HuH-7 (cell line): ENCODE measurements at regions not wholly inside any gene's neighbourhood (a gene's known extent, or its start where the extent isn't known, plus 50 kb on each side); places are given as distances from the start of the nearest gene placed in this dataset.

Experiments
- DNase-seq: peaks from one replicate; pipeline ENCODE4 v3.0.0; 2011; ENCODE audit warnings: low spot score

DNA sequence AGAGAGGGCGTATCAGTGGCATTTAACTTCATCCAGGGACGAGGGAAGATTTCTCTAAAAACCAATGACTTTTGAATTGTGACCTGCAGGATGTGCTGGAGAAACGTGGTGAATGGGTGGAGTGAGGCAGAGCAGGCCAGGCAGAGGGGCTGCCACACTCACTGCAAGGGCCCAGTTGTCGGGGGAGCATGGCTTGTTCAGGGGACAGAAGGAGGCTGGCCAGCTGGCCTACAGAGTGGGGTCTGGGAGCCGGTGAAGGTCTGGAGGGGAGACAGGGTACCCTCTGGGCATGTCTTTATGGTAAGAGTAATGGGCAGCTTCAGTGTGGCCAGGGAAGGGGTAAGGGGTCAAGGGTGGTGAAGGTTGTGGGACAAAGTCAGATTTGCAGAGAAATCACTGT is 225.2 kb upstream of the RGMA start:
- no peak for DNase-seq

DNA sequence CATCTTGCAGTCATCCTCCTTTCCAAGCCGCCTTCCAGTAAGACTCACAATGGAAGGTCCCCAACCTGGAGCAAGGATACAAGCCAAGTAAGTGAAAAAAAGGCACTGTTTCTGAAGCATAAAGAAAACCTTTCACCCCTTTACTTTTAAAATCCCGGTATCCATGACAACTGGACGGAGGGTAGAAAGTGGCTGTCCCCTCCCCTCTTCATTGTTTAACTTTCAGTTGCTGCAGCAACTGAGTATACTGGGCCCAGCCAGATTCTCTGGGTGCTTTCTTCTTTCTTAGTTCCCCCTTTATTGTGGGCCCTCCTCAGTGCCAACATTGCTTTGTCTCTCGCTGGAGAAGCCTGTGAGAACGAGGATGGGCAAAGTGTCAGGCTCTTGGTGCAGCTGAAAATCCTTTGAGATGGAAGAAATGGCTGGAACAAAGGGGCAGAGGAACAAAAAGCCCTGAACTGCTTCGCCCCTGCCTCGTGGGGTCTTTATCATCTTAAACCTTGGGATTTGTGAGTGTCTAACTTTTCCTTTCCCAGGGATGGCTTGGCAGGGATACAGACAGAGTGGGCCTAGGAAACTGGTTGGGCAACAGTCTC is 224.0 kb upstream of the RGMA start:
- no peak for DNase-seq

DNA sequence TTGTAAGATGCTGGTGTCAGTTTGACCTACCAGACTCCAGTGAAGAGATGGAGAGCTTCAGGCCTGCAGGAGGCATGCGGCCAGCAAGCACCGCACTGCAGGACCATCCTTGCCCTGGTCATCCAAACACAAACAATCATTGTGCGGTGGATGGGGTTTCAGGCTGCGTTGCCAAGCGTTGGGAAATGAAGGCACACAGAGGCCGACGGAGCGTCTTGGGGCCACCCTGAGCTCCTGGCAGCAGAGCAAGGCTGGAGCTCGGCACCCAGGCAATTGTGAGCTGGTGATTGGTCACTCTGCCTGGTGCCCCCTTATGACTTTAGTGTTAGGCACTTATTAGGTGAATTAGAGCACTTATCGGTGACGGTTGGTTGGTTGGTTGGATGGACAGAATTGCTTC is 222.6 kb upstream of the RGMA start:
- DNase-seq: no peak

DNA sequence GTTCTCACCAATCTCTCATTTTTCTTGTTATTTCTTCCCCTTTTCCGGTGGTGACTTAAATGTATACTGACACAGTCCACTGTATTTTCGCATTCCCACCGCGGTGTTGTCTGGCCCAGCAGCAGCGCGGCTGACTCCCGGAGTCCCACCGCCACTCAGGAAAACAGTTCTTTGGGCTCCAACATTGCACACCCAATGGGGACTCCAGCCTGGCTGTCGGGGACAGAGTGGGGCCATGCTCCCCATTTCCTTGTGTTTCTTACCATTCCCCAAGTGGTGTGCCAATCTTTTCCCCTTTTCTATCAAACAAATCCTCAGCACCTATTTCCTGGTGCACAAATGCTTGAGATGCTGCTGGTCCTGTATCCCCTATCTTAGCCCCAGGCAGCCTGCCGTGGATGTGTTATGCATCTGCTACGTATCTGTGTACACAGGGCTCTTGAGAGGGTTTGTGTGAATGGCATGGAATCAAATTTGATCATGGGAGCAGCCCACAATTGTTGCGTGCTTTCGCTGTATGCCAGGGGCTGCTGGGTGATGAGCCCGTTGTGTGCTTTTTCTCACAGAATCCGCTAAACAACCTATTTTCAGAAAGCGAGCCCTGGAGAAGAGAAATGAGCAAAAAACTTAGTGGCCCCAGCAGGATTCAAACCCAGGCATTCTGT is 219.1 kb upstream of the RGMA start:
- no peak for DNase-seq

DNA sequence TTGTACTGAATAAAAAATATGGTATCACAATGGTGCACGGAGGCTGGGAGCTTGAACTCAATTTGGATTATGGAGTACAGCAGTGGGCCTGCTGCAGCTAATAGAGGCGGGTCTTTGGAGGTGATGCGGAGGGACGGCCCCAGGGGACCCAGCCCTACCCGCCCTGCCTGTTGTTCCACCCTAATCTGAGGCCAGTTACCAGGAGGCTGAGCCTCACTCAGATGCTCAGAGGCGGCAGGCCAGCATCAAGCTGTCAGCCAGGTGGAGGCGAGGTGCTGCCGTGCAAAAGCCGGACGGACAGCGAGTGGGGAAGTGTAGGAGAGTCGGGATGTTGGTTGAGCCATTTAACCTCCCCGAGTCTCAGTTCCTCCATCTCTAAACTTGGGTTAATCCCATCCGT is 218.5 kb upstream of the RGMA start:
- DNase-seq: no peak

DNA sequence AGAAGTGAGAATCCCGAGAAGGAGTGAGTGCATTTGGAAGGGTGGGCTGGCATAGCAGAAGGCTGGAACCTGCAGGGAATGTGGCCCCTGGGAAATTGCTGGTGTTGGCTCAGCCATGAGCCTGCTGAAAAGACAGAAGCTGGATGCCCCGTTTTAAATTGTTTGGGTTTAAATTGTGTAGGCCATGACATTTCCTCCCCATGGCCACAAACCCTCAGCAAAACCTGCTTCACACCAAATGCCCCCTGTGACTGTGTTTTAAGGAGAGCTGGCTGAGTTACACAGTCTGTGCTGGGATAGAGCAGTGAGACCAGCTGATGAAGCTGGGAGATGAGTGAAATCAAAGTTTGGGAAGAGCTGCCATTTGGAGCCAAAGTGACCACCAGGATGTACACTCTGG is 216.3 kb upstream of the RGMA start:
- DNase-seq: no peak

DNA sequence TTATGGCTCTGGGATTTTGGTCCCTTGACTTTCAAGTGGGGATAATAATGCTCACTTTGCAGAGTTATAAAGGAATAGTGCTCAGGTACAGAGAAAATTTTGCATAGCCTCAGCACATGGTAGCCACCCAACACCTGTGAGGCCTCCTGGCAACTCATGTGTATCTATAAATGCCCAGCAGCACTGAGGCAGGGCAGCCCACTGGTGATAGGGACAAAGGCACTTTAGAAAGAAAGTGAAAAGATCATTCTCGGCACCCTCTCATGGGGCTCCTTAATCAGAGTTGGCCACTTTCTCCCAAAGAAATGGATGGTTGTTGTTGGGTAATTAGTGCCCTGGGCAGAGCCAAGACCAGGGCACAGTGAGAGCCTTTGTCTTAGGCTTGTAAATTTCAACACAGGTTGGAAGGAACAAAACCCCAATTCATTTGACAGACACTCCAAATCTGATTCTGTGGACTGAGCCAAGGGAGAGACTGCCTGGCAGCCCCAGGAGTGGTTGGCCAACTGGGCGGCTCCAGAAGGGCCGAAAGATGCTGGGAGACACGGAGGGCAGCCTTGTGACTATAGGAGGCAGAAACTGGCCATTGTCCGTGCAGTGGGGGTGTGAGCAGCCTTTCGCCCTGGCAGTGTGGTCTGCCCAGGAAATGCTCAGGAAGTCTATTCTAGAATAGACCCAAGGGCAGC is 213.2 kb upstream of the RGMA start:
- DNase-seq: no peak

DNA sequence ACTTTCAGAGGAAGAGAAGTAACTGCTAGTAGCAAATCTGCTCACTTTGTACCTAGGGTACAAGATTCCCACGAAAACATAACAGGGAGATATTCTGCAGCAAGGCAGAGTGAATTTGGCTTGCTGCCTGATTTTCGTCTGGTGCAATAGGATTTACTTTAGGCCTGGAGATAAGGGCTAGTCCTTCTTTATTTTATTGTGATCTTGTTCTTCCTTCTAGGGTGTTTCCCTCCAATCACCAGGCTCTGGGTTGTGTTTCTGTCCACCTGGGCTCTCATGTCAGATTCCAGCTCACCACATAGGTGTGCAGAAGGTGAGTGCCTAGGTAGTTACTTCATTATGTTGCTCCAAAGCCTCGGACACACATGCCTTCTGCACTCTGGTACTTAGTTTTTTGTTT is 211.8 kb upstream of the RGMA start:
- no peak for DNase-seq

DNA sequence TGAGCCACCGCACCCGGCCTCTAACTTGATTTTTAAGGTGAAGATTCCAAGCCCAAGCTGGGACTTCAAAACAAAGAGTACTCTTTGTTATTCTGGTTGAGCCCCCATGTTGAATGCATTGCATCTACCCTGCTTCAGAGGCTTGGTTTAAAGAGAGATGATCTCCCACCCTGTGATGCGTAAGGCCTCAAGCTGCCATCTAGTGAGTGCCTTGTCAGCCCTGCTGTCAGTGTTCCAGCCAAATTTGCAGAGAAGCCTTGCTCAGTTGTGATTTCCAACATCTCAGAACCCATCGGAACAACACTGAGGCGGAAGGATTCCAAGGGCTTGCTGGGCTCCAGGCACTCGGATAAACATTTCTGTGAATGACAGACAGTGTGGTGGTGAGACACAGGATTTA is 210.7 kb upstream of the RGMA start:
- DNase-seq: no peak

DNA sequence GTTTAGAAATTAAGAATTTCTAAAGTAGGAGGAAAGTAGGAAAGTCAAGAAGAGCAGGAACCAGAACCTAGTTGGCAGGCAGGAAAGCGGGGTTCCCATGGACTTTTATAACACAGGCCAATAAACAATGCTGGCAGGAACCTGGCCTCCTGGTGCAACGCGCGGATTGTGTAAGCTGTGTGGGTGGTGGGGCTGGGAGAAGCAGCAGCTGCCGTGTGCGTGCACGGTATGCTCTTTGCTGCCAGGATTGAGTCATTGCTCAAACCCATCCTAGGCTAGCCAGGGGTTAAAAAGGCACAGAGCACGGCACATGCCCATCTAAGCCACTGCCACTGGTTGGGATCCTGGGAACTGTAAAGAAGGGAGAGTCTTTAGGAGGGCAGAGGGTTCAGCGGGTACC is 209.9 kb upstream of the RGMA start:
- no peak for DNase-seq

DNA sequence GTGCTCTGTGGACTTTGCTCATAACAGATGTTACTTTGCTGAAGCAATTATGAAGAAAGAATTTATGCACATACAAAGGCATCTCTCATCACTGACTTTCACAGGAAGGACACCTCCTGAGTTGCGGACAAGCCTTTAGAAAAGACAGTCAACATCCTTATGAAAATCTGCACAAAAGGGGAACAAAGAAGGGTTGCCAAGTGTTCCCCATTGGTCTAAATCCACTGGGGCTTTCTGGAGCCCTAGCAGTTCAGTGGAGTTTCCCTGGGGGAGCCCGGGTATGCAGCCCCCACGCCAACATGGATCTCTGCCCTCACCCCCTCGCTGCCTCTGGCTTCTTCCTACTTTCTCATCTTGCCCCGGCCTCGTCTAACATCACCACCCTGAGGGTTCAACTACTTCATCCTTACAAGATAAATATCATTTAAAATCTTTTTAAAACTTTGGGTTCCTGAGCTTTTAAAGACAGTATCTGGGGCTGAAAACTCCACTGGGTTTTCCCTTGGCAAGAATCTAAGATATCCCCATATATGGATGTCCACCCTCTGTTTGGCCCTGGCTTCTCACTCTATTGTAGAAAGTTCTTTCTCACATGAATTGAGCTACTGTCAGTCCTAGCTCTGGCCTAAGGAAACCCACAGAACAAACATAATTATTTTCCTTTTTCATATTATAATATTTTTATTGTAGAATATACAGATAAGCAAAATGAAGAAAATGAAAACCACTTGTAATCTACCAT is 207.9 kb upstream of the RGMA start:
- no peak for DNase-seq

DNA sequence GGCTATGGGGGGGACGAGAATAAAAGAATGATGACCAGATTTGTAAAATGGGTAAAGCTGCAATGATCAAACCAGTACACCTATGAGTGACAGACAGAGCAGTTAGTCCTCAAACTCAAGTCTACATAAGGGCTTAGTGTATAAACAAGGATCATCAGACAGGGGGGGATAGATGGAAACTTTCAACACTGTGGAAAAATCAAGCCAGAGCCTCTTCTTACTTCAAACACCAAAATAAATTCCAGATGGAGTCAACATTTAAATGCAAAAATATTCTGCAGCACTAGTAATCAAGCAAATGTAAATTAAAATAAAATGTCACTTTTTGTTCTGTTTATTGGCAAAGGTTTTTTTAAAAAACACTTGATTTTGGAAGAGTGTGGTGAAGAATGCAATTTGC is 205.9 kb upstream of the RGMA start:
- DNase-seq: no peak

DNA sequence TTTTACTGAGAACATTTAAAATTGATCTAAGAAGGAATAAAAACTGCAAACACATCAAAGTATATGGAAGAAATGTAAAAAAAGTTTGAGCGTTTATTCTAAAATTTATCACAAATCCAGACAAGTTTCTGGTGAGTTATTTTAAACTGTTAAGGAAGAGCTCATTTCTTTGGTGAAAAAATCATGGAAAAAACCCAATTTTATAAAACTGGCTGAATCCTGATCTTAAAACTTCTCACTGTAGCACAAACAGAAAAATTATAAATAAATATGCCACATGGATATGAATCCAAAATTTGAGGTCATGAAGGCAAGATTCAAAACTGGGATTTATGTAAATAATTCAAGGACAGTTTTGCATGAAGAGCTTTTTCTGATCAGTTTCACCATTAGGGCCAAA is 205.1 kb upstream of the RGMA start:
- no peak for DNase-seq

DNA sequence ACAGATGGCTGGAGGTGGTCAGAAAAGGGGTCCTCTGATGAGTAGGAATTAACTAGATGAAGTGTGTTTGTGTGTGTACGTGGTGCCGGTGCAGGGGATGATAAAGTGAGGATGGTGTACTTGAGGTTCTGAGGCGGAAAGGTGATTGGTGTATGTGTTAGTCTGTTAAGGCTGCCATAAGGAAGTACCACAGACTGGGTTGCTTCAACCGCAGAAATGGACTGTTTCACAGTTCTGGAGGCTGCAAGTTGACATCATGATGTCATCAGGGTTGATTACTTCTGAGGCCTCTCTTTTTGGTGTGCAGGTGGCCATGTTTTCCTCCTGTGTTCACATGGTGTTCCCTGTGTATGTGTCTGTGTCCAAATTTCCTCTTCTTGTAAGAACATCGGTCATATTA is 202.4 kb upstream of the RGMA start:
- DNase-seq: no peak

DNA sequence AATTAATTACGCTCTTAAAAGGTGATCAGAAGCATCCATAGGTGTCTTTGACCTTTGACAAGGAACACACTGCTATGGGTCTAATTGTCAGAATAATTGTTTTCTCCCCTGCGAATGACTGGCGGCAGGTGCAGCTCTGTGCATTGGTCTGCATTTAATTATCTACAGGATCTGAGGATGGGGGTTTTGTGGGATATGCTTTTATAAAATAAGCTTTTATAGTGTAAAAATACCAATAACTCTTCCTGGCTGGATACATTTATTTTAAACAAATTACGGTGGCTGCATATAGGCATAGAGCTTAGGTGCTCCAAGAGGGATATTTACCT is 201.6 kb upstream of the RGMA start:
- no peak for DNase-seq

DNA sequence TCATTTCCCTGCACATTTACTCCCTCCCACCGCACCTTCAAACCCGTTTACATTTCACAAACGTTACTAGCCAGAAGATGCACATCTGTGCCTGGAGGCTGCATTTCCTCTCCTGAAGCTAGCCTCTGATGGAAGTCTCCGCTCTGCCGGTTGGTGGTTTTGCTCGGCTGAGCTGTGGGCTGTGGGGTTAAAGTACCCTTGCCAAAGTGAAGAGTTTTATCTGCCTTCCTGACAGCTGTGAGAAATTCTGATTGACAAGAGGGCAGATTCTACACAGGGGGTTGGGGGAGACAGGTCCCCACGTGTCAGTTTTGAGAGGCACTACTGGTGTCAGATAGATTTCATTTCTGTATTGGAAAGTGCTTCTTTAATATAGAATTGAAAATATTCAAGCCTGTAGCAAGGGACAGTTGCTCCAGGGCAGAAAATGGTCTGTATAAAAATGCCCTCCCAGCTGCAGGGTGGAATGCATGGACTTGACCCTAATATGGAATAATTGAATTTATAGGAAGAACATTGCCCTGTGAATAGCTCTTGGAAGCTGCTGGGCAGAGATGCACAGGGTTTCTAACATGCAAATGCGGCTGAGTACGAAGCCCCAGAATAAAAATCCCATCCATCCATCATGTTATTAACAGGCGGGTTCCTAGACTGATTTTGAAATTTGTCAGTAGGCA is 201.1 kb upstream of the RGMA start:
- DNase-seq: no peak

DNA sequence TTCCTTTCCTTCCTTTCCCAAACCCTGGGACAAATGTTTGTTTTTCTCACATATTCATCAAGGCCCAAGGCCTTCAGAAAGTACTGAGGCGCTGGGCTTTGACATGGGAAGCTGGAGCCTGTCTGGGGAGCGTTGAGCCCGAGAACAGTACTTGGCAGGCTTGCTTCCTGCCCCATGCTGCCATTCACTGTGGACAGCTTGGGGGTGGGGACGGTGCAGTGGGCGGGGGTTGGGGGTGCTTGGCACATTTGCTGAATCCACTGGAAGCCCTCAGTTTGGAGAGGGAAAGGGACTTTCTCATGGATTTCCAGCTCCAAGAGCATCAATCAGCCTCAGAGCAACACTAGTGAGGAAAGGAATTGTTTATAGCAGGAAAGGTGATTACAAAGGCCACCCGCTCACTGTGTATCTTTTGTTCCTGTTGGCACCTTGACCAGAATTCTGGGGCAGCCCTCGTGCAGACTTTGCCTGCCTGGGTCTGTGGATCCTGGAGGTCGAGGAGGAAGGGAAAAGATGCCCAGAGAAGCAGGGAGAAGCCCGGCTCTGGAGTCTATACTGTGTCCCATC is 199.8 kb upstream of the RGMA start:
- no peak for DNase-seq

DNA sequence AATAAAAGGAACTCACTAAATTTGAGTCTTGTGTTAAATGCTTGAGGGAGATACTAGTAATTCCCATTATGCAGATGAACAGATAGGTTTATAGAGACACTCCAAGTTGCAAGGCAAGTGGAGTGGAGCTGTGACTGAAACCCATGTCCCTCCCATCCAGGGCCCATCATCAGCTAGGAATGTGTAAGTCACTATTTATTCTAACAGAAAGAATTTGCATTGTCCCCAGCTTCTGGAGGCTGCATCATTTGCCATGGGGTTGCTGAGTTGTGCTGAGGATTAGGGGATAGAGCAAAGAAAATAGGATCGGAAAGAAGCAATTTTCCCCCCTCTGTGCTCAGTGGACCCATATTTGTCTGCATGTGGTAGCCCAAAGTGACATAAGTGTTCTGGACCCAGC is 197.4 kb upstream of the RGMA start:
- DNase-seq: no peak

DNA sequence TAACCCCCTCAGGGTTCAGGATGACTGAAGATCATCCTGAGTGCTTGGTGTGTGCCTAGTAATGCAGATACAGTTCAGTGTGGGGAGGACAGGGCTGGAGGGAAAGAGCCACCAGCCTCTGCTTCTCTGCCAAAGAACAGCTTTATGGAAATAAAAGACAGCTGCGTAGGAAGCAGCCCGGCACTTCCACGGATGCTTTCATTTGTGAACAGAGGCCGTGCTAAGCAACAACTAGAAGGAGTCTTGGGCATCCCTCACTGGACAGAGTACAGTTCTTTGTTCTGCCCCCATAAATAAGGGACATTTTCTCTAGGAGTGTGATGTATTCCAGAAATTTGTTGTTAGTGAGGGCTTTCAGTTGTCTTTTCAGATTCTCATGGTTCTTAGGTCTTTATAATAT is 194.8 kb upstream of the RGMA start:
- no peak for DNase-seq

DNA sequence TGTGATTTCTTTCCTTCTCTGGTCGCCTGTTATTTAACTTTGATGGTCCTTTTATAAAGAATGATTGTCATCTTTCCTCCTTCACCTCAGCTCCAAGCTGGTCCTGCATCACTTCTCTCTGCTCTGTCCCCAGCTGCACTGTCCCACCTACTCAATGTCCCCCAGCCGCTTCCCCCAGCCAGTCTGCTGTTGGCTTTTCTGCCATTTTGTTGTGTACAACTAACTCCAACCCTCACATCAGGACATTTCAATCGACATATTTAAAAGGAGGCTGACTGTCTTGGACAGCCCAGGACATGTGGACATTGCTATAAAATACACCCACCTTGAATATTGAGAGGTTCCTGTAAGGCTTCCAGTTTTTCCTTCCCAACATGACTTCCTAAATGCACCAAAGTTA is 193.8 kb upstream of the RGMA start:
- DNase-seq: no peak

DNA sequence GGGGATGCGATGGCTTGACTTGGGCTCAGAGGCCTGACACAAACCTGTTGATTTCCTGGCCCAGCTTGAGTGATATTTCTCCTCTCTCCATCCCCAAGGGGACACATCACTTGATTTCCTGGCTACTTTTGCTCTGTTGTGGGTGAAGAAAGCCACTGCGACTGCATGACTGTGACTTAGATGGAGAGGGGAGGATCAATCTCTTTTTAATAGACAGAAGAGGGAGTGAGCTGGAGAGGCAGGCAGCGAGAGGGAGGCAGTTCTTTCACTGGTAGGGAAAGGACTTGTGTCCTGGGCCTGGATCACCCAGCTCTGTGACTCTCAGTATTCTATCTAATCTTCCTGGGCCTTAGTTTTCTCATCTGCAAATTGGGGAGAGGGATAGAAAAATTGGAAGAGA is 189.8 kb upstream of the RGMA start:
- no peak for DNase-seq

DNA sequence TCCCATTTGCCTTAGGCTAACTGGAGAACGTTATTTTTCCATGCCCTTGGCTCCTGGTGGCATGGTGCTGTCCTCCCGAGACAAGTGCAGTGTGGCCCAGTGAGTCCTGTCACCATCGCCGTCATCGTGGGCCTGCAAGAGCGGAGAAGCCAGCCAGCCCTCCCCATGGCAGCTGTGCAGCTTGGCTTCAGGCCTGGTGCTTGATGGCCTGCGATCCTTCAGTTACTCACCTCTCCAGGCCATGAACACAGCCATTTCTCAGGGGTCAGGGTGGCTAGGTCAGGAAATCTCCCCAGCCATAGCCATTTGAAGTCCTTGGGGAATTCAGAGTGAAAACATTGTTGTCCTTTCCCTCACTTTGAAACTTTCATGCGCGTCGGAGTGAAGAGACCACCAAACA is 189.0 kb upstream of the RGMA start:
- no peak for DNase-seq
